HG03442 (cell line): ENCODE measurements at regions not wholly inside any gene's neighbourhood (a gene's known extent, or its start where the extent isn't known, plus 50 kb on each side); places are given as distances from the start of the nearest gene placed in this dataset.
"Not testable (repeated sequence)": the region's sequence is repeated elsewhere in the genome, so short reads cannot be mapped to it uniquely, and the experiment has no call there.

Experiments
- ATAC-seq: cut with Tn5 transposase; IDR thresholded peaks from one replicate; pipeline ENCODE4 v1.9.1; 2021; ENCODE audit warnings: mild to moderate bottlenecking, moderate library complexity; ENCODE audit not compliant: unreplicated experiment

GRCh38 chrX:113935518-113935917 is 648.4 kb upstream of the HTR2C start:
- ATAC-seq = no peak

- no peak for ATAC-seq
Measured at GRCh38 chrX:113933931-113934330, 650.0 kb upstream of the HTR2C start.

GRCh38 chrX:113929004-113929403 is 654.9 kb upstream of the HTR2C start:
- no peak for ATAC-seq

- no peak for ATAC-seq
Measured at GRCh38 chrX:113920661-113921060, 663.2 kb upstream of the HTR2C start.

- ATAC-seq = no peak
Measured at GRCh38 chrX:113919387-113919786, 664.5 kb upstream of the HTR2C start.

GRCh38 chrX:113906168-113906567 is 677.7 kb upstream of the HTR2C start:
- ATAC-seq = no peak

- no peak for ATAC-seq
Measured at GRCh38 chrX:113892891-113893290, 691.0 kb upstream of the HTR2C start.

GRCh38 chrX:113892401-113892800 is 691.5 kb upstream of the HTR2C start:
- ATAC-seq = no peak

- no peak for ATAC-seq
Measured at GRCh38 chrX:113873056-113873455, 710.8 kb upstream of the HTR2C start.

GRCh38 chrX:113868711-113869110 is 715.2 kb upstream of the HTR2C start:
- no peak for ATAC-seq

- ATAC-seq = no peak
Measured at GRCh38 chrX:113868177-113868576, 715.7 kb upstream of the HTR2C start.

GRCh38 chrX:113849408-113849807 is 734.5 kb upstream of the HTR2C start:
- ATAC-seq = no peak

GRCh38 chrX:113833096-113834055 is 750.5 kb upstream of the HTR2C start:
- ATAC-seq = no peak

GRCh38 chrX:113828470-113828869 is 755.4 kb upstream of the HTR2C start:
- no peak for ATAC-seq

GRCh38 chrX:113818346-113818745 is 765.5 kb upstream of the HTR2C start:
- no peak for ATAC-seq

- ATAC-seq = no peak
Measured at GRCh38 chrX:113804819-113805218, 779.1 kb upstream of the HTR2C start.

GRCh38 chrX:113804291-113804690 is 779.6 kb upstream of the HTR2C start:
- ATAC-seq = no peak

GRCh38 chrX:113802837-113803236 is 781.0 kb upstream of the HTR2C start:
- ATAC-seq = no peak

- ATAC-seq = no peak
Measured at GRCh38 chrX:113800955-113801354, 782.9 kb upstream of the HTR2C start.

GRCh38 chrX:113793563-113793962 is 790.3 kb upstream of the HTR2C start:
- no peak for ATAC-seq

- no peak for ATAC-seq
Measured at GRCh38 chrX:113790987-113791386, 792.9 kb upstream of the HTR2C start.

- ATAC-seq = not testable (repeated sequence)
Measured at GRCh38 chrX:113784754-113785153, 799.1 kb upstream of the HTR2C start.

GRCh38 chrX:113770806-113771205 is 813.1 kb upstream of the HTR2C start:
- no peak for ATAC-seq
